ENCODE measurements at regions not wholly inside any gene's neighbourhood (a gene's known extent, or its start where the extent isn't known, plus 50 kb on each side); places are given as distances from the start of the nearest gene placed in this dataset.

DNA sequence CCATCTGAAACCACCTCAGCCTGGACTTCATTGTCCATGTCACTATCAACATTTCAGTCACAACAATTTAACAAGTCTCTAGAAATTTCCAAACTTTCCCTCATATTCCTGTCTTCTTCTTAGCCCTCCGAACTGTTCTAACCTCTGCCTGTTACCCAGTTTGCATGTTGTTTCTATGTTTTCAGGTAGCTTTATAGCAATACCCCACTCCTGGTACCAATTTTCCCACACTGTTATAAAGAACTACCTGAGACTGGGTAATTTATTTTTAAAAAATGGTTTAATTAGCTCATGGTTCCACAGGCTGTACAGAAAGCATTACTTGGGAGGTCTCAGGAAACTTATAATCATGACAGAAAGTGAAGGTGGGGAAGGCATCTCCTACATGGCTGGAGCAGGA lies 679.2 kb upstream of the FRG1 start:
- DNase-seq (ENCODE audit: low spot score) = no peak

DNA sequence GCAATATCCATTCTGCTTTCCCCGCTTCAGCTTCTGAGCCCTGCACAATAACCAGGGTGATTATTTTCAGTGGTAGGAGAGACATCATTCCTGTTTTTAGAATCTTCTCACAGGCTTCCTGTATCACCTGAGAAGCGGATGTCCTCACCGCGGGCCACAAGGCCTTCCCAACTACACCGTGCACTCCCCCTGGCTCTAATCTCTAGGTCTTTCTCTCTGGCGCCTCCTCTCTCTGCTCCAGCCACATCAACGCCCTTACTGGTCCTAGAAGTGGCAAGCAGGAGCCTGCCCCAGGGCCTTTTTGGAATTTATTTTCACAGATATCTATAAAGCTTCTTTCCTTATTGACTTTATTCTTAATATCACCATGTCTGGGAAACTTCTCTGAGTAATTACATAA lies 675.2 kb upstream of the FRG1 start:
- DNase-seq (ENCODE audit: low spot score) = no peak

DNA sequence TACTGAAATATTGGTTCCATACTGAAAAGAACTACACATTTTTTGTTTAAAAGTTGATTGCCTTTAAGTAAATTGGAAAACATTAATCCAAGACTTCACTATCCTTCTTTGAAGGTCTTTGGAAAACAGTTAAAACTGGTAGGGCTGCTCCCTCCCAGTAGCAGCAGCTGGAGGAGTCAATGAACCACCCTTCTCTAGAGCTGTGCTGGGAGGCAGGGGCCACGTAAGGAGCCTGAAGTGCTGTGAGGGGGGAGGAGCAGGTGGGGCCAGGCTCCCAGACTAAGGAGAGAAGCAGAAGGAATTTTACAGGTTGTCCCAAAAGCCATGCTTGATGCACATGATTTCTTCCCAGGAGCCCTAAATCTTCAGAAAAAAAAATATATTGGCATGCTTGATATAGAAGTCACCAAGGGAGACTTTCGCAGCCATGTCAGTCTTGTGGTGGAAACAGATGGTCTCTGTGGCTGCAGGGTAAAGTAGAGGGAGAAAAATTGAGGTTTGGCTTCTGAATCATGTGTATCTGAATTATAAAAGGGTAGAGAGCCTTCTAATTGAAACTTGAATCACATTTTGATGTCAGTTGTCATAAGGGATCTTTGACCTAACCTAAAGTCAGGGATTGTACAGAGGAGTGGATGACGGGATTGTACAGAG lies 673.2 kb upstream of the FRG1 start:
- no peak for DNase-seq (ENCODE audit: low spot score)

DNA sequence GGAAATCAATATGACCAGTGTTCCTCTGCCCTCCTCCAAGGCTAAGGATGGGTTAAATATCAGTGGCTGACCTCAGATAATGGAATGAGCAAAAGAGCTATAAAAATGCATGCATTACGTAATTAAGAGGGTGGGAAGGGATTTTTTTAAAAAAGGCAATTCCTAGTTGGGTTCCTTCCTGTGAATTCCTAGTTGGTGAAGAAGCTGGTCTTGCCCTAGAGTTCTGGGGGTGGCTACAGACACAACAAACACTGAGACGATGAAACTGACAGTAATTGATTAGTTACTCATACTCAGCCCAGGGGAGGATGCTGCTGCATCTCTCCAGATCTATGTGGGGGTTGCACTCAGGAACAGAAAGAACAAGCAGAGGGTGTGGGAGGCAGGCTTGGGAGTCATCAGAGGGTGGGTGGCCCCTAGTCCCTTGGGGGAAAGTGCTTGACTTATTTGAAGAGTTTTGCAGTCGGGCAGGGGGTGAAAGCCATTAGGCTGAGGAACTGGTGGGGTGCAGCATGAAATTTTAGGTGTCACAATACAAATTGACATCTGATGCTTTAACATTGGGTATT lies 662.0 kb upstream of the FRG1 start:
- DNase-seq (ENCODE audit: low spot score) = no peak

DNA sequence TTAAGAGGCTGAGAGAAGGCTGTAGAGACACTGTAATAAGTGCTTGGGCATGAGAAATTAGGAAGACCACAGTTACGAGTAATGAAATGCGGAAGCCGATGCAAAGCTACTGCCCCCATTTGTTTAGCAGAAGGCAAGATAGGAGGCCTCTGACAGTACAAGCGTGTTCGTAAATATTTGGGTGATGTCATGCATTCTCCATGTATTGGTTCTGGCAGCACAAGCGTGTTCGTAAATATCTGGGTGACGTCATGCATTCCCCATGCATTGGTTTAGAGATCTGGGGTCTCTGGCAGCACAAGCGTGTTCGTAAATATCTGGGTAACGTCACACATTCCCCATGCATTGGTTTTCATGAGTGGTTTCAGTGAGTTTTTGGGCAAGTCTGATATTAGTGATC lies 661.5 kb upstream of the FRG1 start:
- no peak for DNase-seq (ENCODE audit: low spot score)

DNA sequence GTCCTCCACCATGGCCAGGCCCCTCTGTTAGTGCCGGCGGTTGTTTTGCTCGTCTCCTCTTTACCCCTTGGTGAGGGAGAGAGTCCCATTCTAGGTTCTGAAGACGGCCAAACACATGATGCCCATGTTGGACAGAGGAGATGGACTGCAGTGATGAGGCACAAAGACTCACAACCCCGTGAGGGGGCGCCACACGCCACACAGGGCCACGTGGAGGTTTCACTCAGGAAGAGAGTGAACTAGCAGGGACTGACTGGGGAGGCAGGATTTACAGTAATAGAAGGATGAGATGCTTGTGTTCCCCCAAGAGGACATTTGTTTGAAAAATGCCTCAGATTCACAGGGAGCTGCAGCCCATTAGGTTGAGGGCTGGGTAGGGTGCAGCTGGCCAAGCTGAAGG lies 655.3 kb upstream of the FRG1 start:
- DNase-seq (ENCODE audit: low spot score) = no peak

DNA sequence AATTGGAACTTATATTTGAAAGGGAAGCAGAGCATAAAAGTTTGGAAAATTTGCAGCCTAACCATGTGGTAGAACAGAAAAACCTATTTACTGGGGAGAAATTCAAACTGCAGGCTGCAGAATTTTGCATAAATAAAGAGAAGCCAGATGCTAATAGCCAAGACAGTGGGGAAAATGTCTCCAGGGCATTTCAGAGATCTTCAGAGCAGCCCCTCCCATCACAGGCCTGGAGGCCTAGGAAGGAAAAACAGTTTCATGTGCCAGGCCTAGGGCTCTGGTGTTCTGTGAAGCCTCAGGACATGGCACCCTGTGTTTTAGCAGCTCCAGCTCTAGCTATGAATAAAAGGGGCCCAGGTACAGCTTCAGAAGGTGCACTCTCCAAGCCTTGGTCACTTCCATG lies 648.7 kb upstream of the FRG1 start:
- no peak for DNase-seq (ENCODE audit: low spot score)

DNA sequence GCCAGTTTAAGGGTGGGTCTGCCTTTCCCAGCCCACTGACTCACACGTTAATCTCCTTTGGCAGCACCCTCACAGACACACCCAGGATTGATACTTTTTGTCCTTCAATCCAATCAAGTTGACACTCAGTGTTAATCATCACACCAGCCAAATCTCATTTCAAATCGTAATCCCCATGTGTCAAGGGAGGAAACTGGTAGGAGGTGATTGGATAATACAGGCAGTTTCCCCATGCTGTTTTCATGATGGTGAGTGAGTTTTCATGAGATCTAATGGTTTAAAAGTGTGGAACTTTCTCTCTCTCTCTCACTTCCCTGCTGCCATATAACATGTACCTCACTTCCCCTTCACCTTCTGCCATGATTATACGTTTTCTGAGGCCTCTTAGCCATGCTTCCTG lies 647.2 kb upstream of the FRG1 start:
- DNase-seq (ENCODE audit: low spot score) = no peak

DNA sequence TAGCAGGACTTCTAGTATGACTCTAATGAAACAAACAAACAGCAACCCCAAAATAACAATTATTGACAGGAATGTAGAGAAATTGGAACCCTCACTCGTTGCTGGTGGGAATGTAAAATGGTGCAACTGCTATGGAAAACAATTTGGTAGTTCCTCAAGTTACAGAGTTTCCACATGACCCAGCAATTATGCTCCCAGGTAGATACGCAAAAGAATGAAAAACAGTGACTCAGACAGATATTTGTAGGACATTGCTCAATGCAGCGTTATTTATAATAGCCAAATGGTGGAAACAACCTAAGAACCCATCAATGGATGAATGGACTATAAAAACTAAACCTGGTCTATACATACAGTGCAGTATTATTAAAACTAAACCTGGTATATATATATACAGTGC lies 646.1 kb upstream of the FRG1 start:
- no peak for DNase-seq (ENCODE audit: low spot score)

DNA sequence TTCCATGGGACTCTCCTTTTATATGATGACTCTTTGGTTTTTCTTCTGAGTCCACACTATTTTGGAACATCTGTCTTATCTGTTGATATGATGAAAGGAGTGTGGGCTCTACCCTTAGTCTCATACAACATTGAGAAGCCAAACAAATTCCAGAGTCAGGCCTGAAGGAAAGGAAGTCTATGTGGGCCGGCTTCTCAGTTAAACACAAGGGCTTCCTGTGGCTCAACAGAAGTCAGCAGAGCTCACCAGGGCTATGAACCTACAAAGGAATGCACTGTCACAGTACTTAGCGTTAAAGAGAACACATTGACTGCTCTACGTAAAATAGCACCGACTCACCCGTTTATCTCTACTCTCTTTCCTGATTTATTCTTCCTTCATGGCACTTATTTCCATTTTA lies 641.0 kb upstream of the FRG1 start:
- DNase-seq (ENCODE audit: low spot score) = no peak

DNA sequence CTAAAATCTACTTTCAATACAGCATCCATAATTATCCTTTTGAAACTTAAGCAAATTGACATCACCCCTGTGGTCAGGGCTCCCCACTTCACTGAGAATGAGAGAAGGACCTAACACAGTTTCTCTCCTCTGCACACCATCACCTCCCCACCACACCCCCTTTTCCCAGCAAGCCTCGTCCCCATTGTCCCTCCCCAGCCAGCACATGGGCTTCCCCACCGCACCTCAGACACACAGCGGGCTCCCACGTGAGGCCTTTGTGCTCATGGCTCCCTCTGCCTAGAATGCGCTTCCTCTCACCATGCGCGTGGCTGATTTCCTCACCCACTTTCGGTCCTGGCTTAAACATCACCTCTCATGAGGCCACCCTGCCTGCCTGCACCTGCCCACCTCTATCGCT lies 639.0 kb upstream of the FRG1 start:
- DNase-seq (ENCODE audit: low spot score) = no peak

DNA sequence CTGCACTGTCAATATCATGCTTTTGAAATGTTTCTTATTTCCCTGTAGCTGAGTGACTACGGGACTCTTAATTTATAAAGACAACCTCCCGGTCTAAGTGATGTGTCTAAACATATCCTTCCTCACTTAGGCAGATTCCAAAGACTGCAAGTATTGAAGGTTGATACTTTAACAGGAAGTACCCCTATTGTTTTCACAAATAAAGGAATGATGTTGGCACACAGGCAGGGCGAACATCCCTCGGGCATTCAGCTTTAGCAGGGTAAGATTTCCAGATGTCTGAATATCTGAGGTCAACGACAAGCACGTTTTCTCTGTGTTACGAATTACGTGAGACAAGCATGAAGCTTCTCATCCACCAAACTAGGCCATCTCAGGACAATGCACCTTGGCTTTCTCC lies 638.0 kb upstream of the FRG1 start:
- DNase-seq (ENCODE audit: low spot score) = no peak

DNA sequence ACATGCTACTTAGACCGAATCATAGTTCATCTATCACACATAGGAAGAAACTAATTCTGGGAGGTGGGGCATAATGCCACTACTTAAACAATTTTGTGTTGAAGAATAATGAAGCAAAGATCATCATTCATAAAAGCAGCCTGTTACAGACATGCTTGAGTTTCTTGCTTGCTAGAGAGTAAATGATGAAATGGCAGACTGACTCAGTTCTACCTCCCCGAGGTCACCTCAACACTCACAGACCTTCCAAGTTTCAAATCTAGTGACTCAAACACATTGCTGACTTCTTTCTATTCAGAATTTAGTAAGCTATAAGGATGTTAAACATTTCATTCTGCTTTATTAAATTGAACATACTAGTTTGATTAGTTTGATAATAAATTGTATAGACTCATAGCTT lies 636.5 kb upstream of the FRG1 start:
- DNase-seq (ENCODE audit: low spot score) = no peak

DNA sequence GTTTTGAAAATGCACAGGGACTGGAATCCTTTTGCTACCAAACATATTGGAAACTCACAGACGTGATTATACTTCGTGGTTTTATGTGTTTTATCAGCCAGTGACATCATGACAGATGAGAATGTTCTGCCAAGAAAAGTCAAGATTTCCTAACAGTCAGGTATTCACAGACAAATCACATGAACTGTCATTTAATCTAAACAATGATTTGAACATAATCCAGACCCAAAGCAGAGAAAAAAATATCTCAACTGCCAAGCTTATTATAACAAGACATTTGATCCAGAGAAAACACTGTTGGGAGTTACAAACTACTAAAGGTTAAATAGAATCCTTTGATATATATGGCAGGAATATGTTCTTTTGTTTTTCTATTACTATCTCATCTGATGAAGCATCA lies 635.9 kb upstream of the FRG1 start:
- DNase-seq (ENCODE audit: low spot score) = no peak

DNA sequence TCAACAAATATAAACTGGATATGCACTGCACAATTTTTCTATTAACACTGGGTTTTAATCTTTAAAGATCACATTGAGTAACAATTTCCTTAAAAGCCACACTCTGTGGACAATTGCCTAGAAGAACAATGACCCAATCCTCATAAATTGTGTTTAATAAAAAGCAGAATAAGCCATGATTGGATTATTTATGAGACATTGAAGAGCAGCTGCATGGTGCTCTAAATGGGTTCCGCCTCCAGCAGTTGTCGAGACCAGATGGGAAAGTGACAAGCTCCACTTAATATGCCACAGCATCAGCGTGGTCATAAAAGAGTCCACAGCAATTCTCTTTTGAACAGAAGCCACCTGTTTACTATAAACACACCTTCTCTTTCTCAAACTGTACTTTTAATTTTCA lies 635.2 kb upstream of the FRG1 start:
- no peak for DNase-seq (ENCODE audit: low spot score)

DNA sequence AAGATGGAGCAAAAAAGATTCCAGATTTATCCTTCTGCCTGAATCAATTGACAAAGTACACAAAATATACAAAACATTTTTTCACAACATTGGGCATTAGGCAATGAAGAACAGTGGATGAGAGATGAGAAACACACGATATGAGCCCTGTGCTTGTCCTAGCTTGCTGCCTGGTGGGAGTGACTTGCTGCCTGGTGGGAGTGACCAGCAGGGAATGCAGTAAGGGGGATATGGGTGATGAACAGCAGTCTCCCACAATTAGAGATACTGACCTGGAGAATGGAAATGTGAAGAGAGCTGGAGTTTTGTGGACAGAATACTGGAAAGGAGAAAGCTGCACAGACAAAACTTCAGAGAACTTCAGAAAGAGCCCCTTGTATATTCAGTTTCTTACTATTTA lies 629.4 kb upstream of the FRG1 start:
- no peak for DNase-seq (ENCODE audit: low spot score)

DNA sequence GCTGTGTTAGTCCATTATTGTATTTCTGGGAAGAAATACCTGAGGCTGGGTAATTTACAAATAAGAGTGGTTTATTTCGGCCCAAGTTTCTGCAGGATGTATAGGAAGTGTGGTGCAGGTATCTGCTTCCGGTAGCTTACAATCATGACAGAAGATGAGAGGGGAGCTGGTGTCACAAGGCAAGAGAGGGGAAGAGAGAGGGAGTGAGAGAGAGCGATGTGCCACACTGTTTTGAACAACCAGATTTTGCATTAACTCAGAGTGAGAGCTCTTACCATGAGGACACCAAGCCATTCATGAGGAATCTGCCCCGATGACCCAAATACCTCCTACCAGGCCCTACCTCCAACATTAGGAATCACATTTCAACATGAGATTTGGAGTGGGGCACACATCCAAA lies 627.6 kb upstream of the FRG1 start:
- no peak for DNase-seq (ENCODE audit: low spot score)

DNA sequence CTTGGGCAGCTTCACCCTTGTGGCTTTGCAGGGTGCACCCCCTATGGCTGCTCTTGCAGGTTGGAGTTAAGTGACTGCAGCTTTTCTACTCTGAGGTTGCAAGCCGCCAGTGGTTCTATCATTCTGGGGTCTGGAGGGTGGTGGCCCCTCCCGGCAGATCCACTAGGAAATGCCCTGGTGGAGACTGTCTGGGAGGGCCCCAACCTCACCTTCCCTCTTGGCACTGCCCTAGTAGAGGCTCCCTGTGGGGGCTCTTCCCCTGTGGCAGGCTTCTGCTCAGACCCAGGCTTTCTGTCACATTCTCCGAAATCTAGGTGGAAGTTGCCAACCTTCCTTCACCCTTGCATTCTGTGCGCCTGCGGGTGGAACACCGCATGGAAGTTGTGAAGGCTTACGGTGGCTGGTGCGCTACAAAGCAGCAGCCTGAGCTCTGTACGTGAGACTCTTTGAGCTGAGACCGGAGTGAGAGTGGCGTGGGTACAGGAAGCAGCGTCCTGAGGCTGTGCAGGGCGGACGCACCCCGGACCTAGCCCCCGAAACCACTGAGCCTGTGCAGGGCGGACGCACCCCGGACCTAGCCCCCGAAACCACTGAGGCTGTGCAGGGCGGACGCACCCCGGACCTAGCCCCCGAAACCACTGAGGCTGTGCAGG lies 626.7 kb upstream of the FRG1 start:
- DNase-seq (ENCODE audit: low spot score) = no peak

DNA sequence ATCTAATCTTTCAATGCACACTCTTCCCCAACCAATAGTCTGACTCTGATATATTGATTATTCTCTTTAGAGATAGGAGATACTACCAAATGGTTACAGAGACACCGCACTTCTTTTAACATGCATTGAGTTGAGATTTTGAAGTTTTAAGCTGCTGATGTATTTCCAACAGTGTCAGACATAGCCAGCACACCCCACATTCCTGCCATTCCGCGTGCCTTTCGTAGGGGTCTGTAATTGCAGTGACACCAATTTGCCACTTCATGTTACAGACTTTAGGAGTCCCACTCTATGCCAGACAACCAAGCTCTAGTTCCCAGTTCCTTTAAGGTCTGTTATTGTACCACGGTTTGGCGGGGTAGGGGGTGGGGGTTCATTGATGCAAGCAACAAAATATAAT lies 618.2 kb upstream of the FRG1 start:
- DNase-seq (ENCODE audit: low spot score) = no peak

DNA sequence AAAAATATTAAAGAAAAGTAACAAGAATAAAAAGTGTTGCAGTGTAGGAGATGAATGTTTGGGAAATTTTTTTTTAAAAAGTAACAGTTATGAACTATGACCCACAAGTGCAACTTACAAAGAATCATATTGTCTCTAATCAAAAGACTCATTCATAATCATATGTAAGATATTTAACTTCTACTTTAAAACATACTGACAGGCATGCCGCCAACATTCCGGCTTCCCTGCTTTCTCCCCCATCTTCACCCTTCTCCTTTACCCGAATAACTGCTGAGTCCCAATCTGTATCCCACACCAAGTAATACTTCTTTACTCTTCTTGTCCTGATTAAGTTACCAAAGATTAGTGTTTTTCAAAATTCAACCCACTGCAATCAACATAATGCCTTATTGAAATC lies 598.8 kb upstream of the FRG1 start:
- DNase-seq (ENCODE audit: low spot score) = no peak

DNA sequence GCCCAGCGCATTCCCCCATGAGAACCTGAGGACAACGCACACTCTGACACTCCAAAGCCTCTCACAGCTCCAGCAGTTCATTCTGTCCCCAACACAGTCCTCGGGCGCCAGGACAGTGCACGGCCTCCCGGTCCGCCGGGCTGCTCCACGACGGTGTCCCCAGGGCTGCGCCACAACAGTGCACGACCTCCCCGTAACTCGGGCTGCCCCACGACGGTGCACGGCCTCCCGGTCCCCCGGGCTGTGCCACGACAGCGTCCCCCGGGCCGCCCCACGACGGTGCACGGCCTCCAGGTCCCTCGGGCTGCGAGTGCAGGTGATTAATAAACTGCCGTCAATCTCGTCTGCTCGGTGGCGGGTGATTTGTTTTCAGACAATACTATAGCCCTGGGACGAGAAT lies 585.1 kb upstream of the FRG1 start:
- no peak for DNase-seq (ENCODE audit: low spot score)

DNA sequence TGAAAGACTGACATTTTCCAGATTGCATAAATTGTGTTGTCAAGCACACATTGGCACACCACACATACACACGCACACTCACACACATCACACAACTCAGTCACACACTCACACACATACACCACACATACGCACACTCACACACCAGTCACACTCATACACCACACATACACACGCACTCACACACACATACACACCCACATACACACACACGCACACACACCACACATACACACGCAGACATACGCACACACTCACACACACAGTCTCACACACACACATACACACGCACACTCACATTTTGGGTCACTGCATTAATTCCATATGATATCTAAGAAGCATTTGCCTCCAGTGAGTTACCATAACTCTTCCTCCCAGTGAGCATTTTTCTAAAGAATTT lies 578.3 kb upstream of the FRG1 start:
- DNase-seq (ENCODE audit: low spot score) = no peak

DNA sequence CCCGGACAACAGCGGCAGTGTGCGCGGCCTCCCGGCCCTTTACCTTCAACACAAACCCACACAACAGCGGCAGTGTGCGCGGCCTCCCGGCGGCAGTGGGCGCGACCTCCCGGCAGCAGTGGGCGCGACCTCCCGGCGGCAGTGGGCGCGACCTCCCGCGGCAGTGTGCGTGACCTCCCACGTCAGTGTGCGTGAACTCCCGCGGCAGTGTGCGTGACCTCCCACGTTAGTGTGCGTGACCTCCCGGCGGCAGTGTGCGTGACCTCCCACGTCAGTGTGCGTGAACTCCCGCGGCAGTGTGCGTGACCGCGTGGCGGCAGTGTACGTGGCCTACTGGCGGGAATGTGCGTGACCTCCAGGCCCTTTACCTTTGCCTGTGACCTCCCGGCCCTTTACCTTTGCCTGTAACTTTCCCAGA lies 576.6 kb upstream of the FRG1 start:
- DNase-seq (ENCODE audit: low spot score) = no peak

DNA sequence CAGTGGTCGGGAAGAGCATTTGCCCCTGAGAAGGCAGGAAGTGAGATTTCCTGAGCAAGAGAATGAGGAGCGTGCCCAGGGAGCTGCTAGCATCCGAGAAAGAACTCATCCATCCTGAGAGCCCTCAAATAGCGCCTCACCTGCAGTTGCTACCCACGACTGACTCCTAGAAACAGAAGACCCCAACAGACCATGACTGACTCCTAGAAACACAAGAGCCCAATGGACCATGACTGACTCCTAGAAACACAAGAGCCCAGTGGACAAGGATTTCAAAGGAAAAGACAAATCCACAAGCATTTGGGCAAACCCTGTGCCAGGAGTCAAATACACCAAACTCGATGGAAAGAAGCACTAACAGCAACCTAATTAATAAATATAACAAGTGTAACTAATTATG lies 575.2 kb upstream of the FRG1 start:
- DNase-seq (ENCODE audit: low spot score) = no peak

Measured in A172 (cell line).